HFF-Myc (cell line): ENCODE measurements at regions not wholly inside any gene's neighbourhood (a gene's known extent, or its start where the extent isn't known, plus 50 kb on each side); places are given as distances from the start of the nearest gene placed in this dataset.

Source experiments
- DNase-seq: peaks from one replicate; pipeline ENCODE4 v3.0.0-alpha.2; 2011; ENCODE audit warnings: low read depth; ENCODE audit errors: extremely low read depth
- H3K4me3 ChIP-seq: replicated peaks from 2 replicates; pipeline ENCODE4 v1.5.1; 2011; ENCODE audit warnings: low read depth, mild to moderate bottlenecking, control low read depth, low read length
- TF ChIP-seq, protein P1 (sequence below): IDR thresholded peaks from 2 replicates; pipeline ENCODE4 v1.5.1; 2012; ENCODE audit warnings: mild to moderate bottlenecking, low read depth, low read length, control low read depth; ENCODE audit errors: missing control alignments

DNA sequence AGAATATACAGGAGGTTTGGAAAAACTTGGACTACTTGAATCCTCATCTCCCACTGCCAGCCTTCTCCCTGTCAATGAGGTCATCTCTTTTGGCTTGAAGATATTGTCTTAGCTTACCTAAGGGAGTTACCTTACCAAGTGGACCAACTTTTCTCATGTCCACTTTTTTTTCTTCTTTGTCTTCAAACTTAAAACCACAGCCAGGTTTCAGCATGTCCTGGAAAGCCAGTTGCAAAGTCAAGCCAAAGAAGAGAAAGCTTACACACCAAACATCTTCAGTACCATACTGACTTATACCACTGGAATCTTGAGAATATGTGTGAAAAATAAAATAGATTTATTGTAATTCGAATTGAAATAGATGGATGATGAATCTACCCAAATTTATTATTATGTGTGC is 520.5 kb downstream of the HTR7 start:
- TF ChIP-seq, protein P1, sequence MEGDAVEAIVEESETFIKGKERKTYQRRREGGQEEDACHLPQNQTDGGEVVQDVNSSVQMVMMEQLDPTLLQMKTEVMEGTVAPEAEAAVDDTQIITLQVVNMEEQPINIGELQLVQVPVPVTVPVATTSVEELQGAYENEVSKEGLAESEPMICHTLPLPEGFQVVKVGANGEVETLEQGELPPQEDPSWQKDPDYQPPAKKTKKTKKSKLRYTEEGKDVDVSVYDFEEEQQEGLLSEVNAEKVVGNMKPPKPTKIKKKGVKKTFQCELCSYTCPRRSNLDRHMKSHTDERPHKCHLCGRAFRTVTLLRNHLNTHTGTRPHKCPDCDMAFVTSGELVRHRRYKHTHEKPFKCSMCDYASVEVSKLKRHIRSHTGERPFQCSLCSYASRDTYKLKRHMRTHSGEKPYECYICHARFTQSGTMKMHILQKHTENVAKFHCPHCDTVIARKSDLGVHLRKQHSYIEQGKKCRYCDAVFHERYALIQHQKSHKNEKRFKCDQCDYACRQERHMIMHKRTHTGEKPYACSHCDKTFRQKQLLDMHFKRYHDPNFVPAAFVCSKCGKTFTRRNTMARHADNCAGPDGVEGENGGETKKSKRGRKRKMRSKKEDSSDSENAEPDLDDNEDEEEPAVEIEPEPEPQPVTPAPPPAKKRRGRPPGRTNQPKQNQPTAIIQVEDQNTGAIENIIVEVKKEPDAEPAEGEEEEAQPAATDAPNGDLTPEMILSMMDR: no peak
- H3K4me3 ChIP-seq: no peak overlapping the region

DNA sequence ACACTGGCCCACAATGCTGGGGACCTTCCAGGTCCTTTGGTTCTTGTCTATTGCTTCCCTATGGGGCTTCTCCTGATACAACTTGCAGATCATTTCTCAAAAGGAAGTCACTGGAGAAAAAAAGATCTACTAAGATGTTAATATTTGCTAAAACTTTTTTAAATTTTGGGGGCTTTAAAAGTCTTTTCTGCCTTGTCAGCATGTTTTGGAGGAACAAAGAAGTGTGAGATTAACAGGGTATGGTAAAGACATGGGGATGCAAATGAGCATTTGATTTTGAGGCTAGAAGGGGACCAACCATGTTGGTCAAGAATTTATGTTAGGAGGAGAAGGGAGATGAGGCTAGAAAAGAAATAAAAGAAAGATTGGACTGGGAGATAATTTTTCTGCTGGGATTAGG is 515.4 kb downstream of the HTR7 start:
- no peak overlapping the region for H3K4me3 ChIP-seq
- TF ChIP-seq, protein P1: no peak
- no peak for DNase-seq

More for the DNA sequence above, 520.5 kb downstream of the HTR7 start:
- no peak for DNase-seq

DNA sequence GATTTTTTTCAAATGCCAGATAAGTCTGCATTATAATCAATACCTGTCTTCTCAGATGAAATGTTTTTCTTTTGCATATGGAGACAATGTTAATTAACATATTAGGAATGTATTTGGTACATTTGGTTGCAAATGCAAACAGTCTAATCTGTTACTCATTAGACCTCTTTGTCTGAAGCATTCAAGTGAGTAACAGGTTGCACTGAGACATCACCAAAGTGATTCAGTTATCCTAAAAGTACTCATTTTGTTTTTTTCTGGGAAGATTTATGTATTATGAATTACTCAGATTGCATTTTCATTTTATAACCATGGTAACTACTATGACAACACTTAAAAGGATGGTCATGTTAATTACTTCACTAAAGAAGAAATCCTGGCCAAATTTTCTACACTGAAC is 513.6 kb downstream of the HTR7 start:
- DNase-seq: no peak
- TF ChIP-seq, protein P1: no peak
- H3K4me3 ChIP-seq: no peak overlapping the region

DNA sequence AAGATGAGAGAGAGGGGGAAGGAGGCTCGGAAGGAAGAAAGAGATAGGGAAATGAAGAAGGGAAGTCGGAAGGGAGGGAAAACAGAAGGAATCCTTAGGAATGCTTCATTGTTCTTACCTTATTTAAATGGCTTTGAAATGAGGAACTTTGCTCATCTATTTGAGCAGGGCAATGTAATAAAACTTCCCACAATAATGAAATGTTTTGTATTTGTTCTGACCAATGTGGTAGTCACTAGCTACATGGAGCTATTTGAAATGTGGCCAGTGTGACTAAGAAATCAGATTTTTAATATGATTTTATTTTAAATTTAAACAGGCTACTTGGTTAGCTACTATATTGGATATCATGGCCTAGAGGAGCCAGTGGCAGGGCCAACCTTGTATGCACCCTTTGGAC is 510.6 kb downstream of the HTR7 start:
- DNase-seq: no peak
- TF ChIP-seq, protein P1: no peak
- H3K4me3 ChIP-seq: no peak overlapping the region

DNA sequence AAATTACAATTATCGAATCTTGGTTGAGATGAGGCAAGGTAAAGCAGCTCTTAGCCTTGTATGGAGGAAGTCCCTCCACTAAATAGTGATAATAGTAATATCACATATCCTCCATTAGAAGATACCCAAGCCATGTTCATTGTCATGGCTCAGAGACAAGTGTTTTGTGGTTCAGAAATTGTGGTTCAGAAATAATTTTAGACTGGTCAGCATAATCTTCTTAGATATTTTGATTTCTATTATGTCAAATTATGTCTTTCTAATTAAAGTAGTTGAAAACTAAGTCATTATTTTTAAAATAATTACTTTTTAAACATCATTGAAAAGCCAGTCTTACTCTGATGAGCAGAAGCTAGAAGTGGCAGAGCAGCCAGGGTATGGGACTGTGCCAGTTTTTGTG is 507.7 kb downstream of the HTR7 start:
- DNase-seq: no peak
- TF ChIP-seq, protein P1: no peak
- no peak overlapping the region for H3K4me3 ChIP-seq

DNA sequence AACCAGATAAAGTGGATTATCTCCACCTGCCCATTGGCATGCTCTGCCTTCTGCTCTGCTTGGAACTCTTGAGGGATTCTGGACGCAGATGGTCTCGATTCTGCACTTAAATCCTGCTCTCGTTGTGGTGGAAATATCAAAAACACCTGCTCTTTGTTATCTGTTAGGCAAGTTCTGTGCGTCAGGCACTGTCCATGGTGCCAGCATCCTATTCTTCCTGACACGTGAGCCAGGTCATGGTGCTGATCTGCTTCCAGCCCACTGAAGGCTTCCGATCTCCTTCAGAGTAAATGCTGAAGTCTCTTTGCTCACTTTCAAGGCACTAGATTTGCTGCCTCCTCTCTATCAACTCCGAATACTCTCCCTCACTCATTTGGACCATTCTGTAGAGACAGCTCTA is 505.6 kb downstream of the HTR7 start:
- TF ChIP-seq, protein P1: no peak
- no peak overlapping the region for H3K4me3 ChIP-seq
- DNase-seq: peak; percentile 24

DNA sequence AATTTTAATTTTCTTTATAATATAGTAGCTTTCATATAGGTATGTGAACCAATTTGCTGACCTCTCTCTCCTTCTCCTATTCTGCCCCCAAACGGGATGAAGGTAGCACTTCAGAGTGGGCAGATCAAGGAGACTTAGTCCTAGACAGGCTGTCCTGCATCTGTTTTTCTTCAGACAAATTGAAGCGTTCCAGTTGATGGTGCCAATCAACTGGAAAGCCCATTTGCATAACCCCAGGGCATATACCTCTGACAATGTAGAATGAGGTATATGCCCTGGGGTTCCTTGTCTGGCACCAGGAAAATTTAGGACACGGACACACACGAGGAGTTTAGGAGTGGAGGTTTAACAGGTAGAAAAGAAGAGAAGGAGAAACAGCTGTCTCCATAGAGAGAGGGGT is 502.9 kb downstream of the HTR7 start:
- no peak for DNase-seq
- no peak overlapping the region for H3K4me3 ChIP-seq
- TF ChIP-seq, protein P1: no peak
